Adrenal gland (tissue), 9 donors: ENCODE measurements at regions not wholly inside any gene's neighbourhood (a gene's known extent, or its start where the extent isn't known, plus 50 kb on each side); places are given as distances from the start of the nearest gene placed in this dataset.

Experiments used
- DNase-seq, 7 donors: peaks; one replicate each; pipeline ENCODE4 v3.0.0-alpha.2; 2019 to 2020
- H3K27ac ChIP-seq, 5 donors: fragments of 200-600 bp; sonication (generic) in 4 of 5; 1 replicate in 3 of 5; 2 replicates in 2 of 5; pipeline versions ENCODE4 v1.5.1 to v1.8.0; 2016 to 2020; ENCODE audit warnings: mild to moderate bottlenecking in 1 of 5
- H3K27me3 ChIP-seq: fragments of 200-600 bp; 2 replicates; pipeline ENCODE4 v1.8.0; 2021
- H3K36me3 ChIP-seq, 2 donors: fragments of 200-600 bp; replicated peaks in 1 of 2; 1 replicate in 1 of 2; 2 replicates in 1 of 2; pipeline versions ENCODE4 v1.5.1 to v1.8.0; 2018 to 2022
- H3K4me1 ChIP-seq, 2 donors: fragments of 200-600 bp; replicated peaks in 1 of 2; 1 replicate in 1 of 2; 2 replicates in 1 of 2; pipeline versions ENCODE4 v1.5.1 to v1.8.0; 2018 to 2021
- H3K4me3 ChIP-seq, 4 donors: fragments of 200-600 bp; sonication (generic) in 3 of 4; one replicate each; pipeline ENCODE4 v1.5.1; 2016 to 2018
- H3K9me3 ChIP-seq, 3 donors: fragments of 200-600 bp; sonication (generic) in 1 of 3; replicated peaks in 1 of 3; 1 replicate in 2 of 3; 2 replicates in 1 of 3; pipeline versions ENCODE4 v1.5.1 to v1.8.0; 2016 to 2021
- POLR2A ChIP-seq, 2 donors: fragments of 450-650 bp; IDR thresholded peaks; one replicate each; pipeline ENCODE4 v1.6.1; 2017; ENCODE audit warnings: antibody characterized with exemption in 2 of 2, mild to moderate bottlenecking in 2 of 2, moderate library complexity in 1 of 2
- WGBS, 4 donors: extraction: QIAGEN DNeasy Blood & Tissue Kit in 2 of 4; methylation state at CpG; one replicate each; pipeline versions ENCODE4 v1.1.5 to v1.1.7; 2013 to 2017; 5-methylcytosine and 5-hydroxymethylcytosine counted together
- intact Hi-C, 2 donors: fragments of 100-400 bp; cut with DNase I; formaldehyde crosslinking; loops; one replicate each; pipeline versions ENCODE4 v1.14.1 to v1.15.0; 2022 to 2023
- TF ChIP-seq, protein P1 (sequence below), 6 experiments: fragments of 450-650 bp in 4 of 6; fragments of 200-600 bp in 2 of 6; sonication (generic) in 1 of 6; IDR thresholded peaks; 1 replicate in 5 of 6; 2 replicates in 1 of 6; pipeline versions ENCODE4 v1.5.1 to v1.8.0; 2016 to 2021; ENCODE audit warnings: antibody characterized with exemption in 6 of 6, mild to moderate bottlenecking in 2 of 6, moderate library complexity in 1 of 6
- donor health status: healthy with polysubstance abuse.
- donor health status: Bipolar disorder and iron deficiency.
- donor health status: DM: yes; HTN: yes; CAD: no.
- donor health status: DM: no; HTN: no; CAD: no.
- donor health status: DM: no; HTN: no; CAD: no.

DNA sequence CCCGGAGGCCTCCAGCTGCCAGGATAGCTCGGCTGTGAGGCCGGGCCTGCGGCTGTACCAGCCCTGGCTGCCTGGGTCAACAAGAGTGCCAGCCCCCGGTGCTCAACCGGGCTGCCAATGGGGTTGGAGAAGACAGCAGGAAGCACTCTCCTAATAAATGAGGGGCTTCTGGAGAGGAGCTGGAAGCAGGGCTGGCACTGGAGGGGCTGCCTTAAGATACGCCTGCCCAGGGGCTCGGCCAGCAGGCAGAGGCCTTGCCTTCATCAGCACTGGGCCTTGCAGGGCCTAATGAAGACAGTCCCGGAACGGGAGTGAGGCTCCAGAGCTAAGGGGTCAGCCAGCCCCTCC, 73.6 kb downstream of the TEX51 start:
- Histone ChIP-seq H3K4me3 (peak overlapping the region in 1 of 4 donors; percentile 54), H3K36me3 (no peaks in the 10 kb centered on the region), H3K27ac (peak overlapping the region in 2 of 5 donors; percentile 38 to 51), H3K9me3 (no peaks in the 10 kb centered on the region), H3K27me3 (no peaks in the 10 kb centered on the region), H3K4me1 (peaks cover 0 to 5% of the 10 kb centered on the region in 2 donors)
- intact Hi-C loops, result no loop called here
- TF ChIP-seq, protein P1, sequence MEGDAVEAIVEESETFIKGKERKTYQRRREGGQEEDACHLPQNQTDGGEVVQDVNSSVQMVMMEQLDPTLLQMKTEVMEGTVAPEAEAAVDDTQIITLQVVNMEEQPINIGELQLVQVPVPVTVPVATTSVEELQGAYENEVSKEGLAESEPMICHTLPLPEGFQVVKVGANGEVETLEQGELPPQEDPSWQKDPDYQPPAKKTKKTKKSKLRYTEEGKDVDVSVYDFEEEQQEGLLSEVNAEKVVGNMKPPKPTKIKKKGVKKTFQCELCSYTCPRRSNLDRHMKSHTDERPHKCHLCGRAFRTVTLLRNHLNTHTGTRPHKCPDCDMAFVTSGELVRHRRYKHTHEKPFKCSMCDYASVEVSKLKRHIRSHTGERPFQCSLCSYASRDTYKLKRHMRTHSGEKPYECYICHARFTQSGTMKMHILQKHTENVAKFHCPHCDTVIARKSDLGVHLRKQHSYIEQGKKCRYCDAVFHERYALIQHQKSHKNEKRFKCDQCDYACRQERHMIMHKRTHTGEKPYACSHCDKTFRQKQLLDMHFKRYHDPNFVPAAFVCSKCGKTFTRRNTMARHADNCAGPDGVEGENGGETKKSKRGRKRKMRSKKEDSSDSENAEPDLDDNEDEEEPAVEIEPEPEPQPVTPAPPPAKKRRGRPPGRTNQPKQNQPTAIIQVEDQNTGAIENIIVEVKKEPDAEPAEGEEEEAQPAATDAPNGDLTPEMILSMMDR (IDR thresholded peaks at IDR 0.05), result peak in 1 of 6 experiments; percentile 38
- TF ChIP-seq POLR2A (IDR thresholded peaks at IDR 0.05), result no peak
- 0 to 23% (median 19%) methylated on average over 1 to 10 of the region's 10 CpGs for WGBS, 4 donors
- DNase-seq, result no peak

DNA sequence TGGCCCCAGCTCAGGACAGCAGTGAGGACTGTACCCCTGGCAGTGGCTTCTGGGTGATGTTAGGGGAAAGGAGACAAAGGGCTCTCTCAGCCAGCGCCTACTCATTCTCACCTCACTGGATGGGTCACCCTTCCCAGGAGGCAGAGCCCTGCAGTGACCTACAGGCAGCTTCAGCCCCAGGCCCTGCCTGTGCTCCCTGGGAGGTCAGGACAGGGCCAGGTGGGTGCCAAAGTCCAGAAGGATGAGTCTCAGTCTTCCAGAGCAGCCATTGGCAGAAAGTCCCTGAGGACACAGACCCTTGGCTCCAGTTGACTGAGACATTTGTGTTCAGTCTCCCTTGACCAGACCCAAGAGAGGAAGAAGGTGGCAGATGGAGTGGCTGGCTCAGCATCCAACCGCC, 75.1 kb downstream of the TEX51 start:
- H3K27me3 ChIP-seq, result no peaks in the 10 kb centered on the region
- TF ChIP-seq, protein P1 (IDR thresholded peaks at IDR 0.05), result no peak
- no peak for TF ChIP-seq POLR2A (IDR thresholded peaks at IDR 0.05)
- H3K36me3 ChIP-seq, result no peaks in the 10 kb centered on the region
- peaks cover 0 to 5% of the 10 kb centered on the region in 2 donors for H3K4me1 ChIP-seq
- intact Hi-C loops, result no loop called here
- no peaks in the 10 kb centered on the region for H3K9me3 ChIP-seq
- no peak overlapping the region for H3K27ac ChIP-seq
- 82 to 100% (median 96%) methylated on average over 1 to 2 of the region's 2 CpGs for WGBS, 4 donors
- no peak for DNase-seq
- H3K4me3 ChIP-seq, result no peak overlapping the region

DNA sequence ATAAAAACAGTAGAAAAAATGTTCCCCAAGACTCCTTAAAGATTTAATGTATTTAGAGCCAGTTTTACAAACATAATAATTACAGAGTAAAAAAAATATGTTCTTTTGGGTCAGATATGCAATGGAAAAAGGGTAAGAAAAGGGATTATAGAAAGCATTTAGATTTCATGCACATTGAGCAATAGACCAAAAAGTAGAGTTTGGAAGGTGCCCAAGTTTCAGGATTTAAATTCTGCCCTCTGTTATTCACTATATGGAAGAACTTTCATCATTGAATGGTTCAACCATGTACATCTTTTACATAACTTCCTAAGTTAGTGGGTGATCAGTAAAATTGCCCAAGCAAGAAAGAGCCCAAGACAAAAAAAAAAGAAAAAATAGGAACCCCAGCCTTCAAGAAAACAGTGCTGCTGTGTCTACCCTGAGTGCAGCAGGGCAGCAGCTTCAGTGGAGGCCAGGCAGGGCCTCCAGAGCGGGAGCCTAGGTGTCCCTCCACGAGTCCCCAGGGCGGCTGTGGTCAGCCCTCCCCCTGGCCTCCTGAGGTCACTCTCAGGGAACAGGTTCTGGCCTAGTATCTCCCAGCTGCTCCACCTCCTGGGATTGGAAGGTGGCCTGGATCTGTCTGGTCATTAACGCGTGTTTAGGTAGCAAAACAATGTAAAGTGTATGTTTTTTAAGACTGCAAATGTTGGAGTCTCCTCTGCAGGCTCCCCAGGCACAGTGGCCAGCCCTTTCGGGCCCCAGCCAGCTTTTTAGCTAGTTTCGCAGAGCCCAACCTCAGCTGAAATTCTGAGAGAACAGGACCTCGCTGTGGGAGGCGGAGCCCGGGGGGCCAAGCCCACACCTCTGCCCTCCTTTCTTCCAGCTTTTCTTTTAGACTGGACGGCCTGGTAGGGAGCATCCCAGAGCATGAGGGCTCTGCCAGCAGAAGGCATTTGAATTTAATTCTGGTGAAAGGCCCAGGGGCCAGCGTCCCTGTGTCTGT, 77.3 kb downstream of the TEX51 start:
- DNase-seq, result no peak
- H3K9me3 ChIP-seq, result no peaks in the 10 kb centered on the region
- H3K4me3 ChIP-seq, result no peak overlapping the region
- H3K4me1 ChIP-seq, result peaks cover 0 to 5% of the 10 kb centered on the region in 2 donors
- H3K36me3 ChIP-seq, result no peaks in the 10 kb centered on the region
- intact Hi-C loops, result no loop called here
- no peak overlapping the region for H3K27ac ChIP-seq
- WGBS, 4 donors, result 78 to 87% (median 81%) methylated on average over 12 of the region's 12 CpGs
- no peaks in the 10 kb centered on the region for H3K27me3 ChIP-seq
- TF ChIP-seq, protein P1 (IDR thresholded peaks at IDR 0.05), result no peak
- TF ChIP-seq POLR2A (IDR thresholded peaks at IDR 0.05), result no peak

DNA sequence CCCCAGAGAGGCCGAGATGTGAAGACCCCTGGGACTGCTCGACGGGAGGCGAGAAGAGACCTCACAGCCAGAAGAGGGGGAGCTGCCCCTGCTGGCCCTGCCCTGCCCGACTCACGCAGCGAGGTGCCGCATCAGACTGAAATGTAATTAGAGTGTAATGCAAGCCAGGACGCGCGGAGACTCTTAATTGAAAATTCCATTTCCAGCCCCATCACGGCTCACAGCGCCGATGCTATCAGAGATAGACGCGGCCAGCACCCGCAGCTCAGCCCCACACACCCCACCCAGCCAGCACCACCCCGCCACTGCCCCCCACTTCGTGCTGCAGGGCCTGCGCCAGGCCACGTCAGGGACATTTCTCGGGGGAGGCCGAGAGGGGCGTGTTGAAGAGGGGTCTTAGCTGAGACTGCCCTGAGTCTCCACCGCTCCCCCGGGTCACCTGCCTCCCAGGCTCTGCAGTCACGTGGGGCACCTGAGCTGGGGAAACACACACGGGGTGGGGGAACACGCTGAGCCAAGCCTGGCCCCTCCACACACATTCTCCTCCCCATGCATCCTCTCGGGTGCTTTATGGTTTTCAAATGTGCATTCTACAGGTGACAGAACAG, 78.1 kb downstream of the TEX51 start:
- Histone ChIP-seq H3K27ac (no peak overlapping the region), H3K36me3 (no peaks in the 10 kb centered on the region), H3K4me3 (no peak overlapping the region), H3K9me3 (no peaks in the 10 kb centered on the region), H3K27me3 (no peaks in the 10 kb centered on the region), H3K4me1 (peaks cover 0 to 5% of the 10 kb centered on the region in 2 donors)
- intact Hi-C loops, result no loop called here
- no peak for TF ChIP-seq POLR2A (IDR thresholded peaks at IDR 0.05)
- TF ChIP-seq, protein P1 (IDR thresholded peaks at IDR 0.05), result no peak
- 82 to 91% (median 84%) methylated on average over 26 to 30 of the region's 30 CpGs for WGBS, 4 donors
- DNase-seq, result no peak
